LNCaP clone FGC (cell line): ENCODE measurements at regions not wholly inside any gene's neighbourhood (a gene's known extent, or its start where the extent isn't known, plus 50 kb on each side); places are given as distances from the start of the nearest gene placed in this dataset.

Experiments
- DNase-seq: peaks from one replicate; pipeline ENCODE4 v3.0.0-alpha.2; 2011; ENCODE audit warnings: low read depth
- H3K4me3 ChIP-seq: 2 replicates; pipeline ENCODE4 v1.5.1; 2011; ENCODE audit warnings: mild to moderate bottlenecking, low read depth, low read length, control low read depth
- TF ChIP-seq, protein P1 (sequence below): IDR thresholded peaks from 2 replicates; pipeline ENCODE4 v1.5.1; 2012; ENCODE audit warnings: mild to moderate bottlenecking; ENCODE audit not compliant: control insufficient read depth, insufficient read depth; ENCODE audit errors: extremely low read depth

DNA sequence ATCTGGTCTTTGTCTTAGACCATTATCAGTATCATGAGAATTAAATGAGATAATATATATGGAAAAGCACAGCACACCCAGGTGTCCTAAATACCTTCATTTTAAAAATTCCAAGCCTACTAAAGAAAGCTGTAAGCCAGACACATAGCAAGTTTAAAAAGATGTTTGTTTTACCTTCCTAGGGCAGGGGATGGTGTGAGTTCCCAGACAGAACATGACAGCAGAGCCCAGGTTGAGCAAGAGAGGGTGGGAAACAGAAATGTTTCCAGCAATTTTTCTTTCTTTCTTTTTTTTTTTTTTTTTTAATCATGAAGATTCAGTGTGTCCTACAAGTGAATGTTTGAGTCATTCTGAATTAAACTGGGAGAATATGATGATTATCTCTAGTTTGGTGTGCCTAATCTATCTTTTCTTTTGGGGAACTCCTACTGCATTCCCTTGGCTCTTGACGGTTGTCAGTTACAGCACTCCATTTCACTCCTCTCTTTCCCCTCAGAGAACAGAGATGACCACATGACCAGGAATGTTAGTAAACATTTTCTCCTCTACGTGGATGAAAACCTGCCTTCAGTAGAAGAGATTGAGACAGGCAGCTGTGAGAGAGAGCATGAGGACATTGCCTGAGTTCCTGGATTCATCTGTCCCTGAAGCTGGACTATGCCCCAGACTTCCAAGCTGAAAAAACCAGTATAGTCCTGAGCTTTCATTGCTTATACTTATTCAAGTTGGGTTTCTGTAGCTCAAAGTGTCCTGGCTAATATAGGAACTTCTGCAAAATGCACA lies 54.5 kb upstream of the ARL14 start:
- DNase-seq: no peak
- TF ChIP-seq, protein P1, sequence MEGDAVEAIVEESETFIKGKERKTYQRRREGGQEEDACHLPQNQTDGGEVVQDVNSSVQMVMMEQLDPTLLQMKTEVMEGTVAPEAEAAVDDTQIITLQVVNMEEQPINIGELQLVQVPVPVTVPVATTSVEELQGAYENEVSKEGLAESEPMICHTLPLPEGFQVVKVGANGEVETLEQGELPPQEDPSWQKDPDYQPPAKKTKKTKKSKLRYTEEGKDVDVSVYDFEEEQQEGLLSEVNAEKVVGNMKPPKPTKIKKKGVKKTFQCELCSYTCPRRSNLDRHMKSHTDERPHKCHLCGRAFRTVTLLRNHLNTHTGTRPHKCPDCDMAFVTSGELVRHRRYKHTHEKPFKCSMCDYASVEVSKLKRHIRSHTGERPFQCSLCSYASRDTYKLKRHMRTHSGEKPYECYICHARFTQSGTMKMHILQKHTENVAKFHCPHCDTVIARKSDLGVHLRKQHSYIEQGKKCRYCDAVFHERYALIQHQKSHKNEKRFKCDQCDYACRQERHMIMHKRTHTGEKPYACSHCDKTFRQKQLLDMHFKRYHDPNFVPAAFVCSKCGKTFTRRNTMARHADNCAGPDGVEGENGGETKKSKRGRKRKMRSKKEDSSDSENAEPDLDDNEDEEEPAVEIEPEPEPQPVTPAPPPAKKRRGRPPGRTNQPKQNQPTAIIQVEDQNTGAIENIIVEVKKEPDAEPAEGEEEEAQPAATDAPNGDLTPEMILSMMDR: no peak
- no peak overlapping the region for H3K4me3 ChIP-seq

DNA sequence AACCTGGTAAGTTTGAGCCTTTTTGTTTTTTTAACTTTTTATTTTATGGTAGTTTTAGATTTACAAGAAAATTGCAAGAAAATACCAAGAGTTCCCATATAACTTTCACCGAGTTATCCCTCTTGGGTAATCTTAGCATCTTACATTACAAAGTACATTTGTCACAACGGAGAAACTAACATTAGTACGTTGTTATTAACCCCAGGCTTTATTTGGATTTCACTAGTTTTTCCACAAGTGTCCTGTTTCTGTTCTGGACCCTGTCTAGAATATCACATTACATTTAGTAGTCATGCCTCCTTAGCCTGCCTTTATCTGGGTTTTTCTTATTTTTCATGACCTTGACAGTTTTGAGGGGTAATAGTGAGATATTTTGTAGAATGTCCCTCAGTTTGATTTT lies 53.5 kb upstream of the KPNA4 start:
- DNase-seq: no peak
- TF ChIP-seq, protein P1: no peak
- no peak overlapping the region for H3K4me3 ChIP-seq

DNA sequence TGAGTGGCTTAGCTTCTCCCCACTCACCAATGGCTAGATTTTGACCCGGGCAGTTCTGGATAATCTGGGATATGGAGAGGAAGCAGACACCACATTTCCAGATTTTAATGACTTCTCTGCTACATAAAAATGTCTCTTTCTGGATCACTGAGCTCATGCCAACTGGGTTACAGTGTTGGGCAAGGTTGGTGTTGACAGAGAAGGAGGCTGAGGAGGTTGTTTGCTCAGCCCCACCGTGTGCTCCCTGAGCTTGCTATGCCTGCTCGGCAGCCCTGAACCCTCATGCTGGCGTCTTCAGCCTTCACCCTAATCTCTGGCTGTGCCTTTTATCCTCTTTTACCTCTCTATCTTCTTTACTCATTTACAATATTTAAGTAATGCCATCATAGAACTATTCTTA lies 53.0 kb upstream of the KPNA4 start:
- H3K4me3 ChIP-seq: no peak overlapping the region
- peak; percentile 15 for DNase-seq

DNA sequence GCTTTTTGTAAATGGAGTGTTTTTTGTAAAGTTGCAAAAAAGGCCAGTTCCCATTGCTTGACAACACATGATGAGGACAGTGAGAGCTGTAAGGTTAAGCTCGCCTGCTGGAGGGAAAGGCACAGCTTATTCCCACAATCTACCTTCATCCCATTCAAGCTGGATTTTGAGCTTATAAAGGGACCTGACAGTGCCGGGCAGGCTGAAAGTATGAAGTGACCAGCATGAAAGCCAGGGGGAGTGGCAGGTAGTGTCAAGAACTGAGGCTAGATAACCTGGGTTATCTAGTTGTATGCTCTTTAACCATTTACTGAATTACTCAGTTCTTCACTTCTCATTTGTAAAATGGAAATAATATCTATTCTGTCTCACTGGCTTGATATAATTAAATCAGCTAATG lies 52.3 kb upstream of the KPNA4 start:
- no peak overlapping the region for H3K4me3 ChIP-seq
- DNase-seq: no peak
- TF ChIP-seq, protein P1: no peak

More for the DNA sequence above, 53.0 kb upstream of the KPNA4 start:
- TF ChIP-seq, protein P1: no peak

DNA sequence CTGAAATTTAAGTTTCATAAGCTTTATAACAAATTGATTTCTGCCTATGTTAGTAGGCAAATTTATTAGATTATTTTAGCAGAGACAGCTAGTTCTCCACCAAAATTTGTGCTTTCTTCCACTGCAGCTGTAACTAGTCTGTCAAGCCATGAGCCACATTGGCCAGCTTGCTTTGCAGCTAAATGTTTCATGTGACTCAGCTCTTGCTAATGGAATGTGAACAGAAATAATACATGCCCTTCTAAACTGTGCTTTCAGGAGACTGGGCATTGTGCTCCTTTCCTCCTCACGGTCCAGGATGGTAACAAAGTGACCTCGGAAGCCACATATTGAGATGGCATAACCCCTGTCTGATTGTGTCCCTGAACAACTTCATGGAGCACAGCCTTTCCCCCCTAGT lies 51.3 kb upstream of the KPNA4 start:
- TF ChIP-seq, protein P1: no peak
- H3K4me3 ChIP-seq: no peak overlapping the region

DNA sequence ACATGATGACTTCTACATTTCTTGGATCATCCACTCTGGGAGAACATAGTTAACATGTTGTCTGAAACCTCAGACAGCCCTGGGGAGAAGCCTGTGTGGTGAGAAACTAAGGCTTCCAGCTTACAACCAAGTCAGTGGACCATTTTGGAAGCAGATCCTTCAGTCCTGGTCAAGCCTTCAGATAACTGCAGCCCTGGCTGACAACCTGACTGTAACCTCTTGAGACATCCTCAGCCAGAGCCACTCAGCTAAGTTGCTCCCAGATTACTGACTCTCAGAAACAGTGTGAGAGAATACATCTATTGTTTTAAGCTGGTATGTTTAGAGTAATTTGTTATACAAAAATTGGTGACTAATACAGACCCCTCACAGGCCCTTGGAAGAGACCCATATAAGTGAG lies 50.9 kb upstream of the KPNA4 start:
- H3K4me3 ChIP-seq: no peak overlapping the region
- TF ChIP-seq, protein P1: no peak
- no peak for DNase-seq

More for the DNA sequence above, 51.3 kb upstream of the KPNA4 start:
- DNase-seq: no peak
